H1 (cell line): ENCODE measurements at regions not wholly inside any gene's neighbourhood (a gene's known extent, or its start where the extent isn't known, plus 50 kb on each side); places are given as distances from the start of the nearest gene placed in this dataset.

ENCODE experiments used
- CTCF ChIA-PET: fragments of 300-600 bp; sonication (Branson Sonifier 250); formaldehyde crosslinking; loops from one replicate; lab custom pipeline; 2021; ENCODE audit not compliant: partially characterized antibody; lab: Charles Lee
- POLR2A ChIA-PET: fragments of 300-600 bp; sonication (Branson Sonifier 250); formaldehyde crosslinking; loops from one replicate; lab custom pipeline; 2021; ENCODE audit warnings: inconsistent platforms; ENCODE audit not compliant: partially characterized antibody; lab: Charles Lee
- DNase-seq, 2 experiments: peaks; one replicate each; pipeline versions ENCODE4 v3.0.0 to v3.0.0-alpha.2; 2010 to 2022; ENCODE audit warnings: low spot score in 2 of 2, low read depth in 1 of 2, mixed read lengths in 1 of 2
- FAIRE-seq: peaks from 2 replicates; lab custom pipeline; 2011; peaks lifted over from hg19 to GRCh38; lab: Jason Lieb, UNC
- H2AFZ ChIP-seq: 2 replicates; pipeline ENCODE4 v1.8.1; 2012; ENCODE audit warnings: low read length, inconsistent platforms
- H2AK5ac ChIP-seq: 2 replicates; pipeline ENCODE4 v1.6.1; 2013; ENCODE audit warnings: low read depth, low read length
- H2BK120ac ChIP-seq: replicated peaks from 2 replicates; pipeline ENCODE3; 2013; ENCODE audit warnings: low read depth, low read length, inconsistent platforms
- H2BK12ac ChIP-seq: 2 replicates; pipeline ENCODE4 v1.6.1; 2013; ENCODE audit warnings: low read depth, low read length
- H2BK15ac ChIP-seq: 2 replicates; pipeline ENCODE4 v1.6.1; 2013; ENCODE audit warnings: low read length
- H2BK20ac ChIP-seq: 2 replicates; pipeline ENCODE4 v1.6.1; 2013; ENCODE audit warnings: low read length
- H2BK5ac ChIP-seq: 2 replicates; pipeline ENCODE4 v1.6.1; 2013; ENCODE audit warnings: low read depth, low read length
- H3K14ac ChIP-seq: 2 replicates; pipeline ENCODE4 v1.6.1; 2013; ENCODE audit warnings: inconsistent platforms; ENCODE audit not compliant: insufficient read length
- H3K18ac ChIP-seq: 2 replicates; pipeline ENCODE4 v1.6.1; 2013; ENCODE audit warnings: low read length; ENCODE audit errors: extremely low read depth
- H3K23ac ChIP-seq: 2 replicates; pipeline ENCODE4 v1.6.1; 2013; ENCODE audit warnings: inconsistent platforms; ENCODE audit not compliant: insufficient read length
- H3K23me2 ChIP-seq: 2 replicates; pipeline ENCODE4 v1.6.1; 2013; ENCODE audit warnings: low read depth, low read length
- H3K27ac ChIP-seq: 2 replicates; pipeline ENCODE4 v1.6.1; 2011; ENCODE audit warnings: low read depth, low read length, inconsistent platforms
- H3K27me3 ChIP-seq, 4 experiments: replicated peaks in 1 of 4; 1 replicate in 1 of 4; 2 replicates in 3 of 4; pipeline versions ENCODE4 v1.6.1 to v1.8.1; 2011 to 2013; ENCODE audit warnings: low read length in 3 of 4, mild to moderate bottlenecking in 3 of 4, inconsistent platforms in 2 of 4, mixed read lengths in 2 of 4, moderate library complexity in 1 of 4; ENCODE audit not compliant: control insufficient read depth in 3 of 4, insufficient read depth in 3 of 4; ENCODE audit errors: extremely low read depth in 1 of 4
- H3K36me3 ChIP-seq, 4 experiments: 2 replicates each; pipeline versions ENCODE4 v1.6.1 to v1.8.1; 2011 to 2013; ENCODE audit warnings: mild to moderate bottlenecking in 4 of 4, low read length in 3 of 4, moderate library complexity in 2 of 4, control low read depth in 1 of 4, inconsistent platforms in 1 of 4; ENCODE audit not compliant: insufficient read depth in 4 of 4, control insufficient read depth in 2 of 4
- H3K4ac ChIP-seq: replicated peaks from 2 replicates; pipeline ENCODE3; 2013; ENCODE audit warnings: low read length, low read depth, mixed read lengths, inconsistent platforms; ENCODE audit not compliant: insufficient read length
- H3K4me1 ChIP-seq, 4 experiments: replicated peaks in 1 of 4; 1 replicate in 1 of 4; 2 replicates in 3 of 4; pipeline versions ENCODE4 v1.6.1 to v1.8.1; 2011 to 2013; ENCODE audit warnings: low read length in 3 of 4, inconsistent platforms in 2 of 4, mixed read lengths in 1 of 4; ENCODE audit not compliant: insufficient read depth in 4 of 4, control insufficient read depth in 3 of 4
- H3K4me2 ChIP-seq, 2 experiments: 2 replicates each; pipeline versions ENCODE4 v1.6.1 to v1.8.1; 2011 to 2013; ENCODE audit warnings: low read depth in 2 of 2, low read length in 2 of 2, control low read depth in 1 of 2, inconsistent platforms in 1 of 2, mild to moderate bottlenecking in 1 of 2; ENCODE audit not compliant: insufficient read depth in 1 of 2
- H3K4me3 ChIP-seq, 4 experiments: fragments of 200-600, 300-600 bp in 1 of 4; sonication (generic), shearing (Covaris generic), sonication (Bioruptor Twin) in 1 of 4; 2 replicates each; pipeline versions ENCODE4 v1.5.1 to v1.8.1; 2011 to 2016; ENCODE audit warnings: low read length in 4 of 4, low read depth in 3 of 4, control low read depth in 2 of 4, inconsistent platforms in 2 of 4, mild to moderate bottlenecking in 2 of 4, mixed read lengths in 1 of 4, moderate library complexity in 1 of 4; ENCODE audit not compliant: insufficient read depth in 2 of 4; ENCODE audit errors: extremely low read depth in 1 of 4
- H3K56ac ChIP-seq: replicated peaks from 2 replicates; pipeline ENCODE3; 2013; ENCODE audit warnings: low read depth, mild to moderate bottlenecking, mixed read lengths, low read length, inconsistent platforms; ENCODE audit not compliant: insufficient read length
- H3K79me1 ChIP-seq: 2 replicates; pipeline ENCODE4 v1.6.1; 2013; ENCODE audit warnings: low read depth, low read length, control low read depth
- H3K79me2 ChIP-seq, 2 experiments: 2 replicates each; pipeline versions ENCODE4 v1.6.1 to v1.8.1; 2012 to 2013; ENCODE audit warnings: low read length in 2 of 2, mild to moderate bottlenecking in 2 of 2, inconsistent platforms in 1 of 2; ENCODE audit not compliant: insufficient read depth in 2 of 2, control insufficient read depth in 1 of 2
- H3K9ac ChIP-seq, 4 experiments: replicated peaks in 1 of 4; 1 replicate in 1 of 4; 2 replicates in 3 of 4; pipeline versions ENCODE4 v1.6.1 to v1.8.1; 2011 to 2013; ENCODE audit warnings: low read depth in 3 of 4, low read length in 3 of 4, control low read depth in 2 of 4, mild to moderate bottlenecking in 2 of 4, moderate library complexity in 2 of 4, inconsistent platforms in 1 of 4; ENCODE audit errors: extremely low read depth in 1 of 4
- H3K9me3 ChIP-seq, 2 experiments: 2 replicates each; pipeline versions ENCODE4 v1.6.1 to v1.8.1; 2012 to 2013; ENCODE audit warnings: mild to moderate bottlenecking in 2 of 2, moderate library complexity in 2 of 2, control low read depth in 1 of 2, inconsistent platforms in 1 of 2, low read depth in 1 of 2, low read length in 1 of 2, mixed read lengths in 1 of 2; ENCODE audit not compliant: insufficient read depth in 2 of 2
- H4K20me1 ChIP-seq, 2 experiments: replicated peaks in 1 of 2; 2 replicates each; pipeline versions ENCODE3 to v1.8.1; 2011 to 2013; ENCODE audit warnings: inconsistent platforms in 2 of 2, low read length in 2 of 2, mild to moderate bottlenecking in 1 of 2; ENCODE audit not compliant: insufficient read depth in 2 of 2, control insufficient read depth in 1 of 2
- H4K5ac ChIP-seq: 2 replicates; pipeline ENCODE4 v1.6.1; 2013; ENCODE audit warnings: low read length, low read depth, mixed read lengths, inconsistent platforms; ENCODE audit not compliant: insufficient read length
- H4K8ac ChIP-seq: 2 replicates; pipeline ENCODE4 v1.8.0; 2013; ENCODE audit warnings: mild to moderate bottlenecking, moderate library complexity, low read length, inconsistent platforms; ENCODE audit not compliant: insufficient read depth; ENCODE audit errors: extremely low read depth
- H4K91ac ChIP-seq: replicated peaks from 2 replicates; pipeline ENCODE3; 2013; ENCODE audit warnings: low read length, mixed read lengths, inconsistent platforms; ENCODE audit not compliant: insufficient read length
- CBX8 ChIP-seq: fragments of 300-800, 300-1000 bp; sonication (generic); IDR thresholded peaks from 2 replicates; pipeline ENCODE4 v1.7.1; 2016; ENCODE audit warnings: low read depth, low read length, borderline replicate concordance
- CEBPB ChIP-seq: IDR thresholded peaks from 2 replicates; pipeline ENCODE4 v1.6.1; 2012; ENCODE audit warnings: low read depth, low read length
- CTBP2 ChIP-seq: IDR thresholded peaks from 2 replicates; pipeline ENCODE4 v1.7.0; 2011; ENCODE audit warnings: borderline replicate concordance, mild to moderate bottlenecking, moderate library complexity, mixed read lengths, low read length; ENCODE audit not compliant: insufficient read depth, insufficient read length
- CTCF ChIP-seq, 3 experiments: IDR thresholded peaks; 1 replicate in 2 of 3; 2 replicates in 1 of 3; pipeline versions ENCODE4 v1.5.1 to v1.6.1; 2011; ENCODE audit warnings: low read length in 3 of 3, mild to moderate bottlenecking in 3 of 3, inconsistent platforms in 2 of 3, low read depth in 1 of 3, moderate library complexity in 1 of 3; ENCODE audit not compliant: insufficient read depth in 1 of 3; ENCODE audit errors: control extremely low read depth in 1 of 3
- HDAC6 ChIP-seq: IDR thresholded peaks from one replicate; pipeline ENCODE4 v1.7.1; 2012; ENCODE audit warnings: low read depth, mild to moderate bottlenecking, inconsistent platforms, low read length, moderate library complexity
- NRF1 ChIP-seq: IDR thresholded peaks from 2 replicates; pipeline ENCODE4 v1.6.1; 2011; ENCODE audit warnings: mild to moderate bottlenecking, low read depth, low read length, improper control_type of control experiment
- POU5F1 ChIP-seq: IDR thresholded peaks from 2 replicates; pipeline ENCODE4 v1.6.1; 2011; ENCODE audit warnings: low read depth, mild to moderate bottlenecking, low read length, moderate library complexity
- SAP30 ChIP-seq: fragments of 300-600 bp; sonication (generic); IDR thresholded peaks from 2 replicates; pipeline ENCODE4 v1.7.1; 2012; ENCODE audit warnings: low read length, moderate library complexity, mild to moderate bottlenecking, inconsistent platforms; ENCODE audit not compliant: insufficient read depth, insufficient replicate concordance
- SIX5 ChIP-seq: IDR thresholded peaks from 2 replicates; pipeline ENCODE4 v1.6.1; 2011; ENCODE audit warnings: mild to moderate bottlenecking, low read depth, low read length
- WGBS, 2 experiments: shearing (Covaris generic) in 1 of 2; methylation state at CpG; one replicate each; pipeline versions ENCODE4 v1.1.6 to v1.1.7; 2013 to 2015; ENCODE audit warnings: low lambda C conversion rate in 2 of 2, mixed read lengths in 2 of 2, inconsistent platforms in 1 of 2, low coverage in 1 of 2, missing lambda C conversion rate in 1 of 2; ENCODE audit not compliant: insufficient replicate concordance in 2 of 2, insufficient coverage in 1 of 2, insufficient read length in 1 of 2; ENCODE audit errors: extremely low coverage in 1 of 2, missing lambda C conversion rate in 1 of 2; 5-methylcytosine and 5-hydroxymethylcytosine counted together

GRCh38 chr10:84944187-84944586 lies 615.8 kb downstream of the CCSER2 start:
- Histone ChIP-seq H3K27ac (no peak overlapping the region), H2BK12ac (no peak overlapping the region), H3K4me1 (0 out of 7 replicates have a peak, but pooled peaks cover 0 to 2% (median 0%) of the 10 kb centered on the region in 4 experiments), H3K56ac (no peak overlapping the region), H3K4me2 (no peak overlapping the region), H2AFZ (peak overlapping the region; percentile 90; the same call in 1 of the 2 replicates), H3K18ac (no peak overlapping the region), H3K4me3 (no peak overlapping the region), H4K5ac (no peak overlapping the region), H4K91ac (no peak overlapping the region), H4K8ac (no peak overlapping the region), H3K36me3 (no peaks in the 10 kb centered on the region), H3K23me2 (no peaks in the 10 kb centered on the region), H3K9ac (no peak overlapping the region), H3K9me3 (no peaks in the 10 kb centered on the region), H2BK120ac (no peak overlapping the region), H3K27me3 (no peaks in the 10 kb centered on the region), H2BK5ac (no peak overlapping the region), H3K79me1 (no peaks in the 10 kb centered on the region), H2BK20ac (no peak overlapping the region), H4K20me1 (no peaks in the 10 kb centered on the region), H2BK15ac (no peak overlapping the region), H3K79me2 (no peaks in the 10 kb centered on the region), H3K14ac (no peak overlapping the region), H3K23ac (no peak overlapping the region), H3K4ac (no peak overlapping the region), H2AK5ac (no peak overlapping the region)
- WGBS, 2 experiments, result 75% methylated on average over 1 of the region's 1 CpG; no CpG with 5 or more reads in 1 of the 2 experiments
- CTCF ChIA-PET, result interaction anchor here (0.8 to 1.6 kb wide), 3 partner anchors 16 to 91 kb away, joined by 3 read pairs; no protein-coding TSS in a partner anchor
- FAIRE-seq (no peak), DNase-seq (no peak)
- POLR2A ChIA-PET, result no interaction called here
- TF ChIP-seq CTCF (IDR thresholded peaks at IDR 0.05; ENCODE audit: control extremely low read depth in 1 of 3, insufficient read depth in 1 of 3, low read depth in 1 of 3, low read length in 3 of 3) (no peak), NRF1 (no peak), CBX8 (no peak), SAP30 (no peak), HDAC6 (no peak), CEBPB (no peak), POU5F1 (no peak), SIX5 (peak; percentile 20; the same call in 1 of the 2 replicates), CTBP2 (no peak)
